ENCODE measurements at regions not wholly inside any gene's neighbourhood (a gene's known extent, or its start where the extent isn't known, plus 50 kb on each side); places are given as distances from the start of the nearest gene placed in this dataset.

DNA sequence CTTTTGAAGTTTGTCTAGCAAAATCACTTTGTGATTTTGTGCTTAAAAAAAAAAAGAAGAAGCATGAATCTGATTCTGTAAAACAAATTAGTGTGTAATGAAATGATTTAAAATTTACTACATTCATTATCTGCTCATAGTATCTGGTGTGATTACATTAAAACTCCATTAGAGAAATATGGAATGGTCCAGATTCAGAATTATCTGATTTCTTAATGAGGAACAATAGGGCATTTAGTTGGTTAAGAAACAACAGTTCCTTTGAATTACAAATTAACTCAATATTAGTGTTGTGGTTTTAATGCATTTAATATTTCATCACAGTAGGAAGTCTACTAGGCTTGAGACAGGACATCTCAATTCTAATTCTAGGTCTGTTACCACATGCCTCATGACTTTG is 57.9 kb upstream of the PDHA1 start:
- TF ChIP-seq, protein P1, sequence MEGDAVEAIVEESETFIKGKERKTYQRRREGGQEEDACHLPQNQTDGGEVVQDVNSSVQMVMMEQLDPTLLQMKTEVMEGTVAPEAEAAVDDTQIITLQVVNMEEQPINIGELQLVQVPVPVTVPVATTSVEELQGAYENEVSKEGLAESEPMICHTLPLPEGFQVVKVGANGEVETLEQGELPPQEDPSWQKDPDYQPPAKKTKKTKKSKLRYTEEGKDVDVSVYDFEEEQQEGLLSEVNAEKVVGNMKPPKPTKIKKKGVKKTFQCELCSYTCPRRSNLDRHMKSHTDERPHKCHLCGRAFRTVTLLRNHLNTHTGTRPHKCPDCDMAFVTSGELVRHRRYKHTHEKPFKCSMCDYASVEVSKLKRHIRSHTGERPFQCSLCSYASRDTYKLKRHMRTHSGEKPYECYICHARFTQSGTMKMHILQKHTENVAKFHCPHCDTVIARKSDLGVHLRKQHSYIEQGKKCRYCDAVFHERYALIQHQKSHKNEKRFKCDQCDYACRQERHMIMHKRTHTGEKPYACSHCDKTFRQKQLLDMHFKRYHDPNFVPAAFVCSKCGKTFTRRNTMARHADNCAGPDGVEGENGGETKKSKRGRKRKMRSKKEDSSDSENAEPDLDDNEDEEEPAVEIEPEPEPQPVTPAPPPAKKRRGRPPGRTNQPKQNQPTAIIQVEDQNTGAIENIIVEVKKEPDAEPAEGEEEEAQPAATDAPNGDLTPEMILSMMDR (conservative IDR thresholded peaks at IDR 0.05; ENCODE audit: low read depth, low read length) = no peak
- no peak for TF ChIP-seq EZH2 (IDR thresholded peaks at IDR 0.05; ENCODE audit: borderline replicate concordance, low read depth, low read length, poor library complexity, severe bottlenecking)

Data from A673 (cell line).